ENCODE measurements at regions not wholly inside any gene's neighbourhood (a gene's known extent, or its start where the extent isn't known, plus 50 kb on each side); places are given as distances from the start of the nearest gene placed in this dataset.

DNA sequence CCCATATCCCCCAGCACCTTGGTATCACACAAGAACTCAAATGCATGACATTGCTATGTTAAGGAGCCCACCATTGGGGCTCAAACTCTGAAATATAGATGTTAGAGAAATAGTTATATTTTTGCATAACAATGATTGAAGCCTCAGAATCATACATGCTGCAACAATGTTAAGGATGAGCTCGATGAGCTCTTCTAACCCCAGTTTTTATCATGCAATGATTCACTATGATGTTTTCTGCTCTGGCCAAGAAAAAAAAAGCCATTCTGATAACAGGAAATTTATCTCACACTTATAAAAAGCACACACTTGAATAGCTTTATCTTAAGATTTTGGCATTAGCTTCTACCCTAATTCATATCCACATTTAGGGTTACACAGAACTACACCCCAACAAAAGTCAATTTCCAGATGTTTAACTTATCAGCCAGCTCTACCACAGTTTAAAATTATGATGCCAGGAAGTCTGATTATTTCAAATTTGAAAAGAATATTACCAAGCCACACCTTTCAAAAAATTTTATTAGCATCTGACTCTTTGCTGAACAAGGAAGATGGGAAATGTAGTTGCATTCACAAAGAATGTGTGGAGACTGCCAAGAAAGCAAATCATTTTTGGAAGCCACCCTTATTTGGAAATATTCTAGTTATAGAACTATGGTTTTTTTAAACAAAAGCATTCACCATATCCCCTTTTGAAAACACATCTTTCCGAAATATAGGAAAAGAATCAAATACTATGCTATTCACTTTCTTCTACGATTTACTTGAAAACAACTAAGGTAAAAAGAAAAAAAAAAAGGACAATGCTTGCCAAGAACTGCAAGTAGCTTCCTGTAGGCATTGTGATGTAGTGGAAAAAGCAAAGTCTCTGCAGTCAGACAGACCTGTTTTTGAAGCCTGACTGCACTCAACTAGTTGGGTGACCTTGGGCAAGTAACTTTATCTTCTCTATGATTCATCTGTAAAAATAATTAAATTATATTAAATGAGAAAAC is 100.8 kb upstream of the PLS3 start:
- DNase-seq (no peak), ATAC-seq (no peak)
- CTCF ChIA-PET = no interaction called here
- POLR2A ChIA-PET = no interaction called here
- no peak overlapping the region for H3K4me3 Mint-ChIP-seq
- no peaks in the 10 kb centered on the region for H3K9me3 Mint-ChIP-seq (ENCODE audit: insufficient read depth)
- no peaks in the 10 kb centered on the region for H3K27me3 Mint-ChIP-seq (ENCODE audit: low read depth)
- H3K36me3 Mint-ChIP-seq (ENCODE audit: low read depth) = no peaks in the 10 kb centered on the region
- no peak overlapping the region for H3K27ac Mint-ChIP-seq
- no peaks in the 10 kb centered on the region for H3K4me1 Mint-ChIP-seq (ENCODE audit: low read depth)

DNA sequence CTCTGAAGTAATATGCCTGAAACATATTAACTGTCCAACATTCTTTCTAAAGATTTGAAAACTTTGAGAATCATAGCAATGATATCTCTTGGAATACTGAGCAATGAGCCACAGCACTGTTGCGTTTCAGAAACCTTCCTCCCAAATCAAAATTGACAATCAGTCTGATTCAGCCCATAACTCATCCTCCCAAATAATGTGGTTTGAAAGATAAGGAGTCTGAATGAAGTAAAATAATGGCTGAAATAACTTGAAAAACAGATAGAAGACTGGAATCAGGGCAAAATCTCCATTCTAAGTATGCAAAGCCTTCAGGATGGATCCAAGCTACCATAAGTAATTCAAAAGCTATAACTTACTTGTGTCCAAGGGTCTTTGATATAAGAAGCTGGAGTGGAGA is 98.6 kb upstream of the PLS3 start:
- H3K27ac Mint-ChIP-seq = no peak overlapping the region
- no peaks in the 10 kb centered on the region for H3K9me3 Mint-ChIP-seq (ENCODE audit: insufficient read depth)
- CTCF ChIA-PET = no interaction called here
- ATAC-seq (no peak), DNase-seq (no peak)
- H3K4me1 Mint-ChIP-seq (ENCODE audit: low read depth) = no peaks in the 10 kb centered on the region
- H3K36me3 Mint-ChIP-seq (ENCODE audit: low read depth) = no peaks in the 10 kb centered on the region
- POLR2A ChIA-PET = no interaction called here
- no peaks in the 10 kb centered on the region for H3K27me3 Mint-ChIP-seq (ENCODE audit: low read depth)
- H3K4me3 Mint-ChIP-seq = no peak overlapping the region

GRCh38 chrX:115467961-115468360 is 93.0 kb upstream of the PLS3 start:
- H3K27ac Mint-ChIP-seq = no peak overlapping the region
- H3K36me3 Mint-ChIP-seq (ENCODE audit: low read depth) = no peaks in the 10 kb centered on the region
- no peak overlapping the region for H3K4me3 Mint-ChIP-seq
- POLR2A ChIA-PET = no interaction called here
- DNase-seq (no peak), ATAC-seq (no peak)
- no peaks in the 10 kb centered on the region for H3K4me1 Mint-ChIP-seq (ENCODE audit: low read depth)
- CTCF ChIA-PET = no interaction called here
- H3K9me3 Mint-ChIP-seq (ENCODE audit: insufficient read depth) = no peaks in the 10 kb centered on the region
- H3K27me3 Mint-ChIP-seq (ENCODE audit: low read depth) = no peaks in the 10 kb centered on the region

- Mint-ChIP-seq H3K9me3 (ENCODE audit: insufficient read depth) (no peaks in the 10 kb centered on the region), H3K36me3 (ENCODE audit: low read depth) (no peaks in the 10 kb centered on the region), H3K27ac (no peak overlapping the region), H3K27me3 (ENCODE audit: low read depth) (no peaks in the 10 kb centered on the region), H3K4me3 (no peak overlapping the region), H3K4me1 (ENCODE audit: low read depth) (no peaks in the 10 kb centered on the region)
- DNase-seq (no peak), ATAC-seq (no peak)
- CTCF ChIA-PET = no interaction called here
- POLR2A ChIA-PET = no interaction called here
Observed at GRCh38 chrX:115472131-115472530, 88.8 kb upstream of the PLS3 start.

DNA sequence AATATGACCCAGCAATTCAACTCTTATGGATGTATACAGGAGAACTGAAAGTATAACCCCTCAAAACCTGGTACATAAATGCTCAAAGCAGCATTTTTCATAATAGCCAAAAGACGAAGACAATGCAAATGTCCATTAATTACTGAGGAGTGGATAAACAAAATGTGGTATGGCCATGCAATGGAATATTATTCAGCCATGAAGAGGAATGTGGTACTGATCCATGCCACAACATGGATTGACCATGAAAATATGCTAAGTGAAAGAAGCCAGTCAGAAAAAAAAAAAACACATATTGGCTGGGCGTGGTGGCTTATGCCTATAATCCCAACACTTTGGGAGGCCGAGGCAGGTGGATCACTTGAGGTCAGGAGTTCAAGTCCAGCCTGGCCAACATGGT is 74.5 kb upstream of the PLS3 start:
- DNase-seq = no peak
- ChIA-PET POLR2A (no interaction called here), CTCF (no interaction called here)
- Mint-ChIP-seq H3K27me3 (ENCODE audit: low read depth) (no peaks in the 10 kb centered on the region), H3K4me3 (no peak overlapping the region), H3K36me3 (ENCODE audit: low read depth) (no peaks in the 10 kb centered on the region), H3K4me1 (ENCODE audit: low read depth) (no peaks in the 10 kb centered on the region), H3K27ac (no peak overlapping the region), H3K9me3 (ENCODE audit: insufficient read depth) (no peaks in the 10 kb centered on the region)
- no peak for ATAC-seq

GRCh38 chrX:115487608-115488007 is 73.4 kb upstream of the PLS3 start:
- no peaks in the 10 kb centered on the region for H3K9me3 Mint-ChIP-seq (ENCODE audit: insufficient read depth)
- H3K36me3 Mint-ChIP-seq (ENCODE audit: low read depth) = no peaks in the 10 kb centered on the region
- ChIA-PET POLR2A (no interaction called here), CTCF (no interaction called here)
- no peak overlapping the region for H3K4me3 Mint-ChIP-seq
- no peaks in the 10 kb centered on the region for H3K27me3 Mint-ChIP-seq (ENCODE audit: low read depth)
- no peaks in the 10 kb centered on the region for H3K4me1 Mint-ChIP-seq (ENCODE audit: low read depth)
- H3K27ac Mint-ChIP-seq = no peak overlapping the region
- DNase-seq (no peak), ATAC-seq (no peak)

GRCh38 chrX:115490814-115491213 is 70.2 kb upstream of the PLS3 start:
- no peaks in the 10 kb centered on the region for H3K9me3 Mint-ChIP-seq (ENCODE audit: insufficient read depth)

GRCh38 chrX:115491766-115492165 is 69.2 kb upstream of the PLS3 start:
- no peak for DNase-seq
- Mint-ChIP-seq H3K9me3 (ENCODE audit: insufficient read depth) (no peaks in the 10 kb centered on the region), H3K27ac (no peak overlapping the region), H3K4me3 (no peak overlapping the region), H3K36me3 (ENCODE audit: low read depth) (no peaks in the 10 kb centered on the region), H3K27me3 (ENCODE audit: low read depth) (no peaks in the 10 kb centered on the region), H3K4me1 (ENCODE audit: low read depth) (no peaks in the 10 kb centered on the region)
- CTCF ChIA-PET = no interaction called here
- POLR2A ChIA-PET = no interaction called here
- no peak for ATAC-seq

More at GRCh38 chrX:115490814-115491213, 70.2 kb upstream of the PLS3 start:
- H3K27me3 Mint-ChIP-seq (ENCODE audit: low read depth) = no peaks in the 10 kb centered on the region
- POLR2A ChIA-PET = no interaction called here
- DNase-seq (no peak), ATAC-seq (no peak)
- H3K36me3 Mint-ChIP-seq (ENCODE audit: low read depth) = no peaks in the 10 kb centered on the region
- no peak overlapping the region for H3K27ac Mint-ChIP-seq
- no peaks in the 10 kb centered on the region for H3K4me1 Mint-ChIP-seq (ENCODE audit: low read depth)
- CTCF ChIA-PET = no interaction called here
- no peak overlapping the region for H3K4me3 Mint-ChIP-seq

GRCh38 chrX:115493015-115493414 is 68.0 kb upstream of the PLS3 start:
- ATAC-seq (no peak), DNase-seq (no peak)
- Mint-ChIP-seq H3K36me3 (ENCODE audit: low read depth) (no peaks in the 10 kb centered on the region), H3K4me3 (no peak overlapping the region), H3K27ac (no peak overlapping the region), H3K27me3 (ENCODE audit: low read depth) (no peaks in the 10 kb centered on the region), H3K4me1 (ENCODE audit: low read depth) (no peaks in the 10 kb centered on the region), H3K9me3 (ENCODE audit: insufficient read depth) (no peaks in the 10 kb centered on the region)
- CTCF ChIA-PET = no interaction called here
- POLR2A ChIA-PET = no interaction called here

DNA sequence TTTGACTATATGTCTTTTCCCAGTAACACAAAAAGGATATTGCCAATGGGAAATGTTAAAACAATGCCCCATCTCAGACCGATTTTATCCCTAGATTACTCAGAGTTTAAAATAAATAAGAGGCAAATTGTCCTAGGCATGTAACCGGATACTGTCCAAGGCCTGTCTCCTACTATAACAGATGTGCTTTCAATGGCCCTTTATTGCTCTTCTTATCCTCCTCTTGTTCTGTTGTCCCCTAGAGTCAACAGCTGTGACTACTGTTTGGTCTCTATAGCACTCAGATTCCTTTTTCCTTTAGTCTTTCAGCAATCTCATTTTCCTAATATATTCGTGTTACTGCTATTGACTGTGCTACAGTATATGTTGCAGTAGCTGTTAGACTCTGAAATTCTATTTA is 66.8 kb upstream of the PLS3 start:
- POLR2A ChIA-PET = no interaction called here

DNA sequence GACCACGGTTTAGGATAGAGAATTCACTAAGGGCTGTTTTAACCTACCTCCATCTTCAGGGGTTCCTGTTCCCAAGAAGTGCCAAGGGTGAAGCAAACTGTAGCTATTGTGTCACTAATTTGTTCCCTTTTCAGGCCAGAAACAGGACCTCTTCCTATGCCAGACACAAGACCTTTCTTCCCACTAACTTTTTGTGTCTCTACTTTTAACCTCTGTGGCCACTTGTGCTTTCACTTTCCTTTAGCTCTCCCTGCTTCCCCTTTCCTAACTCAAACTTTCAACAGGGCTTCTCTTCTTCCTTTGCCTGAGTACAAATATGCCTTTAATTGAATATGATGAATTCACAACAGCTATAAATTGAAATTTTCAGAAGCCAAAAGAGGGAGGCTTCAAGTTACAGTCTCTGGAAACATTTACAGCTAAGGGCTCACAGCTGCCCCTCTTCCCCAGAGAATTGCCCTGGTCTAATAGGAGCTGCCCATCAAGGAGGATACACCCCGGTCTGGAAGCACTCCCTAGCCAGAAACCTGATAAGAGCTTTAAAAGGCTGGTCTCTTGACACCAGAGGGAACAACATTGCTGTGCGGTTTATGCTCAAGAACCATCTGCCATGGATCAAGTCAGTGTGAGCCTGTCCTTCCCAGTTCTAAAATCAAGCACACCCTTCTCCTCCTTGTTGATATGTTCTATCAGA is 61.7 kb upstream of the PLS3 start:
- Mint-ChIP-seq H3K36me3 (ENCODE audit: low read depth) (no peaks in the 10 kb centered on the region), H3K27me3 (ENCODE audit: low read depth) (no peaks in the 10 kb centered on the region), H3K9me3 (ENCODE audit: insufficient read depth) (no peaks in the 10 kb centered on the region), H3K4me3 (no peak overlapping the region), H3K4me1 (ENCODE audit: low read depth) (no peaks in the 10 kb centered on the region), H3K27ac (no peak overlapping the region)
- ATAC-seq (no peak), DNase-seq (no peak)
- POLR2A ChIA-PET = no interaction called here
- CTCF ChIA-PET = no interaction called here

More for the DNA sequence above, 66.8 kb upstream of the PLS3 start:
- no peaks in the 10 kb centered on the region for H3K27me3 Mint-ChIP-seq (ENCODE audit: low read depth)
- CTCF ChIA-PET = no interaction called here
- no peak overlapping the region for H3K27ac Mint-ChIP-seq
- no peaks in the 10 kb centered on the region for H3K4me1 Mint-ChIP-seq (ENCODE audit: low read depth)
- DNase-seq (no peak), ATAC-seq (no peak)
- H3K36me3 Mint-ChIP-seq (ENCODE audit: low read depth) = no peaks in the 10 kb centered on the region
- H3K9me3 Mint-ChIP-seq (ENCODE audit: insufficient read depth) = no peaks in the 10 kb centered on the region
- H3K4me3 Mint-ChIP-seq = no peak overlapping the region

DNA sequence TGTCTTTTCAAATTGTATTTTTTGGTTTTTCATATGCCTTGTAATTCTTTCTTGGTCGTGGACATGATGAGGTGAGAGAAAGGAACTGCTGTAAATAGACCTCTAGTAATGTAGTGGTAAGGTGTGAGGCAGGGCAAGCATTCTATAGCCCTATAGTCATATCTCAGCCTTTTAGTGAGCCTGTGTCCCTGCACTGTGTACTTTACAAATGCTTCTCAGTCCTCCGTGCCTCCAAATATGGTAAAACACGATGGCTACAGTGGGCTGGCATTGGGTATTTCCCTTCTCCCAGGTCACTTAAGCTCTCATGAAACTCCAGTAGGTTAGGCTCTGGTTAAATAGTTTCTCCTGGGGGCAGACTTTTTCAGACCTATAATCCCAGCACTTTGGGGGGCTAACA is 57.9 kb upstream of the PLS3 start:
- no peaks in the 10 kb centered on the region for H3K4me1 Mint-ChIP-seq (ENCODE audit: low read depth)
- no peaks in the 10 kb centered on the region for H3K9me3 Mint-ChIP-seq (ENCODE audit: insufficient read depth)
- no peaks in the 10 kb centered on the region for H3K36me3 Mint-ChIP-seq (ENCODE audit: low read depth)
- no peak for DNase-seq
- POLR2A ChIA-PET = no interaction called here
- CTCF ChIA-PET = no interaction called here
- no peak for ATAC-seq
- H3K27ac Mint-ChIP-seq = no peak overlapping the region
- H3K27me3 Mint-ChIP-seq (ENCODE audit: low read depth) = no peaks in the 10 kb centered on the region
- no peak overlapping the region for H3K4me3 Mint-ChIP-seq

All from activated CD8-positive, alpha-beta T cell treated with anti-CD3 and anti-CD28 coated beads, Interleukin-2, amount 10 ng/mL, durations not matched to agents 7 days and 5 days (primary cell).